Astrocyte (in vitro differentiated cells and primary cell): ENCODE measurements at regions not wholly inside any gene's neighbourhood (a gene's known extent, or its start where the extent isn't known, plus 50 kb on each side); places are given as distances from the start of the nearest gene placed in this dataset.

Experiments
- DNase-seq: peaks from one replicate; pipeline ENCODE4 v3.0.0-alpha.2; 2010; ENCODE audit warnings: low read depth
- FAIRE-seq: peaks from 2 replicates; lab custom pipeline; 2011; peaks lifted over from hg19 to GRCh38; lab: Jason Lieb, UNC
- H2AFZ ChIP-seq: 2 replicates; pipeline ENCODE4 v1.6.0; 2012; ENCODE audit warnings: low read depth, low read length, inconsistent platforms
- H3K27ac ChIP-seq: 2 replicates; pipeline ENCODE4 v1.5.1; 2011; ENCODE audit warnings: low read depth, low read length, inconsistent platforms
- H3K27me3 ChIP-seq: 2 replicates; pipeline ENCODE4 v1.6.0; 2011; ENCODE audit warnings: low read length, inconsistent platforms; ENCODE audit not compliant: insufficient read depth
- H3K36me3 ChIP-seq: 2 replicates; pipeline ENCODE4 v1.5.1; 2011; ENCODE audit warnings: low read length, inconsistent platforms; ENCODE audit not compliant: insufficient read depth
- H3K4me1 ChIP-seq: 2 replicates; pipeline ENCODE4 v1.5.1; 2011; ENCODE audit warnings: low read length, inconsistent platforms; ENCODE audit not compliant: insufficient read depth
- H3K4me2 ChIP-seq: 2 replicates; pipeline ENCODE4 v1.6.0; 2012; ENCODE audit warnings: low read length, inconsistent platforms
- H3K4me3 ChIP-seq: 2 replicates; pipeline ENCODE4 v1.5.1; 2011; ENCODE audit warnings: low read depth, mild to moderate bottlenecking, low read length, inconsistent platforms; ENCODE audit not compliant: insufficient read depth
- H3K79me2 ChIP-seq: 2 replicates; pipeline ENCODE4 v1.6.0; 2012; ENCODE audit warnings: mild to moderate bottlenecking, low read length, inconsistent platforms; ENCODE audit not compliant: insufficient read depth
- H3K9ac ChIP-seq: 2 replicates; pipeline ENCODE4 v1.6.0; 2012; ENCODE audit warnings: mild to moderate bottlenecking, low read length, inconsistent platforms
- H3K9me3 ChIP-seq: 2 replicates; pipeline ENCODE4 v1.5.1; 2012; ENCODE audit warnings: low read depth, mild to moderate bottlenecking, low read length, inconsistent platforms; ENCODE audit not compliant: insufficient read depth
- H4K20me1 ChIP-seq: 2 replicates; pipeline ENCODE4 v1.6.0; 2012; ENCODE audit warnings: low read length, inconsistent platforms; ENCODE audit not compliant: insufficient read depth
- H3K27ac Mint-ChIP-seq: one replicate; pipeline ENCODE4 v1.8.0; 2021; ENCODE audit warnings: mild to moderate bottlenecking, mixed read lengths; ENCODE audit not compliant: unreplicated experiment
- H3K27me3 Mint-ChIP-seq: one replicate; pipeline ENCODE4 v1.8.0; 2021; ENCODE audit warnings: low read depth, mixed read lengths; ENCODE audit not compliant: unreplicated experiment
- H3K36me3 Mint-ChIP-seq: one replicate; pipeline ENCODE4 v1.8.0; 2021; ENCODE audit warnings: low read depth, mixed read lengths; ENCODE audit not compliant: unreplicated experiment
- H3K4me1 Mint-ChIP-seq: one replicate; pipeline ENCODE4 v1.8.0; 2021; ENCODE audit warnings: low read depth, mixed read lengths; ENCODE audit not compliant: unreplicated experiment
- H3K4me3 Mint-ChIP-seq: one replicate; pipeline ENCODE4 v1.8.0; 2021; ENCODE audit warnings: mild to moderate bottlenecking, moderate library complexity, mixed read lengths; ENCODE audit not compliant: unreplicated experiment
- H3K9me3 Mint-ChIP-seq: one replicate; pipeline ENCODE4 v1.8.0; 2021; ENCODE audit warnings: mild to moderate bottlenecking, mixed read lengths; ENCODE audit not compliant: unreplicated experiment
- EZH2 ChIP-seq: IDR thresholded peaks from 2 replicates; pipeline ENCODE4 v1.6.1; 2012; ENCODE audit warnings: mild to moderate bottlenecking, low read length, inconsistent platforms; ENCODE audit not compliant: insufficient read depth
- TF ChIP-seq, protein P1 (sequence below): IDR thresholded peaks from 2 replicates; pipeline ENCODE4 v1.5.1; 2011; ENCODE audit warnings: low read depth, mild to moderate bottlenecking, inconsistent platforms, low read length, moderate library complexity; ENCODE audit not compliant: insufficient read depth

DNA sequence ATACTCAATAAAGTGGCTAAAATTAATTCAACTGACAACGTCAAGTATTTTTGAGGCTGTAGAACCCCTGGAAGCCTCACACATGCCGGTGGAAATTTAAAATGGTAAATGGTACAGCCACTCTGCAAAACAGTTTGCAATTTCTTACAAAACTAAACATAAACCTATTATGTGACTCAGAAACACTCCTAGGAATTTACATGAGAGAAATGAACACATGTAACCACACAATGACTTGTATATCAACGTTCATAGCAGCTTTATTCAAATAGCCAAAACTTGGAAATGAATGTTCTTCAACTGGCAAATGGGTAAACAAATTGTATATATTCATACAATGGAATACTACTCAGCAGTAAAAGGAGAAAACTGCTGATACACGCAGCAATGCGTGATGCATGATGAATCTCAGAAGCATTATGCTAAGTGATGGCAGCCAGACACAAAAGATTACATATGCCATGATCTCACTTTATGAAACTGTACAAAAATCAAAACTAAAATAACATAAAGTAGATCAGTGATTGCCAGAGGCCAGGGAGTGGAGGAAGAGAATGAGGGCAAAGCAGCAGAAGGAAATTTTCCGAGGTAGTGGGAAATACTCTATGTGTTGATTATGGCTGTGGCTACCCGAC is 112.5 kb downstream of the FAM50B start:
- H3K79me2 ChIP-seq = no peaks in the 10 kb centered on the region
- no peaks in the 10 kb centered on the region for H4K20me1 ChIP-seq
- H3K9ac ChIP-seq = no peak overlapping the region
- Mint-ChIP-seq H3K27me3 (no peaks in the 10 kb centered on the region), H3K4me1 (peaks cover 29% of the 10 kb centered on the region), H3K4me3 (no peak overlapping the region), H3K9me3 (no peaks in the 10 kb centered on the region), H3K36me3 (no peaks in the 10 kb centered on the region), H3K27ac (peak overlapping the region; percentile 48)
- H3K4me1 ChIP-seq = peaks cover 41% of the 10 kb centered on the region
- H3K27ac ChIP-seq = peak overlapping the region; percentile 58
- no peak overlapping the region for H3K4me3 ChIP-seq
- no peaks in the 10 kb centered on the region for H3K9me3 ChIP-seq
- no peaks in the 10 kb centered on the region for H3K36me3 ChIP-seq
- peak overlapping the region; percentile 39 for H3K4me2 ChIP-seq
- H3K27me3 ChIP-seq = no peaks in the 10 kb centered on the region
- no peak overlapping the region for H2AFZ ChIP-seq
- TF ChIP-seq, protein P1, sequence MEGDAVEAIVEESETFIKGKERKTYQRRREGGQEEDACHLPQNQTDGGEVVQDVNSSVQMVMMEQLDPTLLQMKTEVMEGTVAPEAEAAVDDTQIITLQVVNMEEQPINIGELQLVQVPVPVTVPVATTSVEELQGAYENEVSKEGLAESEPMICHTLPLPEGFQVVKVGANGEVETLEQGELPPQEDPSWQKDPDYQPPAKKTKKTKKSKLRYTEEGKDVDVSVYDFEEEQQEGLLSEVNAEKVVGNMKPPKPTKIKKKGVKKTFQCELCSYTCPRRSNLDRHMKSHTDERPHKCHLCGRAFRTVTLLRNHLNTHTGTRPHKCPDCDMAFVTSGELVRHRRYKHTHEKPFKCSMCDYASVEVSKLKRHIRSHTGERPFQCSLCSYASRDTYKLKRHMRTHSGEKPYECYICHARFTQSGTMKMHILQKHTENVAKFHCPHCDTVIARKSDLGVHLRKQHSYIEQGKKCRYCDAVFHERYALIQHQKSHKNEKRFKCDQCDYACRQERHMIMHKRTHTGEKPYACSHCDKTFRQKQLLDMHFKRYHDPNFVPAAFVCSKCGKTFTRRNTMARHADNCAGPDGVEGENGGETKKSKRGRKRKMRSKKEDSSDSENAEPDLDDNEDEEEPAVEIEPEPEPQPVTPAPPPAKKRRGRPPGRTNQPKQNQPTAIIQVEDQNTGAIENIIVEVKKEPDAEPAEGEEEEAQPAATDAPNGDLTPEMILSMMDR = no peak
- TF ChIP-seq EZH2 = no peak
- FAIRE-seq (no peak), DNase-seq (peak; percentile 44)

DNA sequence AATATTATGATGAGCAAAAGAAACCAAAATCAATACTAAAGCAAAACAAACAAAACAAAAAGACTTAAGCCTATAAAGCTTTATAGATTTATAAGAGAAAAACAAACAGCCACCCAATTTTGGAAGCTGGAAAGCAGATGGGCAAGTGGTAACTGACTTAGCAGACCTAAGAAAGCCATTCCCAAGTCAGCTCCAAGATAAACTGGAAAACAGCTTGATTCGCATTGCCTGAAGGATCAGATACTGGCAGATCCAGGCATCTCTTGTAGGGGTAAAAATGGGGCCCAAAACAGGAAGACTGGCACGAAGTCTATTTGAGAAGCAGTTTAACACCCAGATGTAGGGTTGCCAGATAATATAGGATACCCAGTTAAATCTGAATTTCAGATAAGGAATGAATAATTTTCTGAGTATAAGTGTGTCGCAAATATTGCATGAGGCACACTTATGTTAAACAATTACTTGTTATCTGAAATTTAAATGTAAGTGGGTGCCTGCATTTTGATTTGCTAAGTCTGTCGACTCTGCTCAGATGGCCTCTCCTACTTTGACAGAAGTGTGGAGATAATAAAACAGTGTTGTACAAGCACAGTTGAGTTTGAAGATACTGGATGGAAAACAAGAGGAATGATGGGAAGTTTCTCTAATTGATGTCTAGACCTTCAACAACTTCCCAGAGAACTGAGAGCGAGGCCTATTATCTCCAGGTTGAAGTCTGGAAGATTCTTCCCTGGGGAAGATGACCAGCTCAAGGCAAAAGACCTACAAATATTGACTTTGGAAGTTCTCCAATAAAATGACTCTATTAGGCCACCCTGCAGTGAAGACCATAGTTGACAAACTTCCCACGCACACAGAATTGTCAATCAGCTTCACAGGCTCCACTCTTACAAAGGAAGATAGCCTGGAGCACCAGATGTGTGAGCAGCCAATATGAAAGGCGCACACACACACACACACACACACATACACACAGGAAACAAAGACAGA is 113.4 kb downstream of the FAM50B start:
- FAIRE-seq (no peak), DNase-seq (no peak)
- peaks cover 24% of the 10 kb centered on the region for H3K4me1 Mint-ChIP-seq
- Histone ChIP-seq H3K4me2 (peak overlapping the region; percentile 7), H3K9me3 (no peaks in the 10 kb centered on the region), H3K36me3 (no peaks in the 10 kb centered on the region), H3K9ac (peak overlapping the region; percentile 5), H2AFZ (no peak overlapping the region), H3K27me3 (no peaks in the 10 kb centered on the region), H3K79me2 (no peaks in the 10 kb centered on the region), H3K4me3 (no peak overlapping the region), H3K4me1 (peaks cover 41% of the 10 kb centered on the region), H3K27ac (peak overlapping the region; percentile 58), H4K20me1 (no peaks in the 10 kb centered on the region)
- H3K36me3 Mint-ChIP-seq = no peaks in the 10 kb centered on the region
- peak overlapping the region; percentile 9 for H3K27ac Mint-ChIP-seq
- no peaks in the 10 kb centered on the region for H3K27me3 Mint-ChIP-seq
- no peak for TF ChIP-seq EZH2
- TF ChIP-seq, protein P1 = no peak
- no peak overlapping the region for H3K4me3 Mint-ChIP-seq
- no peaks in the 10 kb centered on the region for H3K9me3 Mint-ChIP-seq
